Activated naive CD4-positive, alpha-beta T cell treated with anti-CD3 and anti-CD28 coated beads, Interleukin-2, amount 10 ng/mL, durations not matched to agents 7 days and 5 days (primary cell): ENCODE measurements at regions not wholly inside any gene's neighbourhood (a gene's known extent, or its start where the extent isn't known, plus 50 kb on each side); places are given as distances from the start of the nearest gene placed in this dataset.
"Not testable (repeated sequence)": the region's sequence is repeated elsewhere in the genome, so short reads cannot be mapped to it uniquely, and the experiment has no call there.

Source experiments
- CTCF ChIA-PET: fragments of 350-600 bp; sonication (Branson Sonifier 250); formaldehyde crosslinking; loops from one replicate; lab custom pipeline; 2021; ENCODE audit warnings: antibody characterized with exemption; lab: Charles Lee
- DNase-seq: peaks from one replicate; pipeline ENCODE4 v3.0.0-alpha.2; 2020
- H3K27ac Mint-ChIP-seq: one replicate; pipeline ENCODE4 v1.8.0; 2021; ENCODE audit warnings: mild to moderate bottlenecking, moderate library complexity, mixed read lengths
- H3K27me3 Mint-ChIP-seq: one replicate; pipeline ENCODE4 v1.8.0; 2021; ENCODE audit warnings: mild to moderate bottlenecking, mixed read lengths
- H3K36me3 Mint-ChIP-seq: one replicate; pipeline ENCODE4 v1.8.0; 2021; ENCODE audit warnings: mixed read lengths
- H3K4me1 Mint-ChIP-seq: one replicate; pipeline ENCODE4 v1.8.0; 2021; ENCODE audit warnings: mixed read lengths
- H3K4me3 Mint-ChIP-seq: one replicate; pipeline ENCODE4 v1.8.0; 2021; ENCODE audit warnings: mild to moderate bottlenecking, moderate library complexity, mixed read lengths
- H3K9me3 Mint-ChIP-seq: one replicate; pipeline ENCODE4 v1.8.0; 2021; ENCODE audit warnings: mixed read lengths

DNA sequence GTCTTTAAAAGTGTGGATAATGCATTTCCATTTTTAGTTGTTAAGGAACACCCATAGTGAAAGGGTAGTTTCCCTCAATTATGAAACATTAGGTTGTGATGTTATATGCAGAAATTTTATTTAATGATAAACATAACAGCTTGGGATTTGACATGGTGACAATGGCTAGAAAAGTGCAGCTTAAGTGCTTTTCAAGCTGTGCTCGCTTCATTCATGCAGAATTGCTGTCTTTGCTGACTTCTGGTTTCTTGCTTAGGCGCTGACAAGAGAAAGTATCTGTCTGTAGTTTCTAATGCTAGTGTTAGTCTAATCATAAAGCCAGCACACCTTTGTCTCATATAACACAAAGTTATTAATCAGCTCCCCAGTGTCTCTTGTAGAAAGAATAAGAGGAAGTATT, 170.0 kb downstream of the ARL5B start:
- H3K4me1 Mint-ChIP-seq = no peaks in the 10 kb centered on the region
- CTCF ChIA-PET = no interaction called here
- no peak overlapping the region for H3K4me3 Mint-ChIP-seq
- DNase-seq = no peak
- no peak overlapping the region for H3K27ac Mint-ChIP-seq
- no peaks in the 10 kb centered on the region for H3K27me3 Mint-ChIP-seq
- H3K36me3 Mint-ChIP-seq = no peaks in the 10 kb centered on the region
- peaks cover 1% of the 10 kb centered on the region for H3K9me3 Mint-ChIP-seq

- no peaks in the 10 kb centered on the region for H3K4me1 Mint-ChIP-seq
- CTCF ChIA-PET = no interaction called here
- no peaks in the 10 kb centered on the region for H3K27me3 Mint-ChIP-seq
- no peak overlapping the region for H3K27ac Mint-ChIP-seq
- no peak for DNase-seq
- no peak overlapping the region for H3K4me3 Mint-ChIP-seq
- H3K9me3 Mint-ChIP-seq = no peaks in the 10 kb centered on the region
- H3K36me3 Mint-ChIP-seq = no peaks in the 10 kb centered on the region
Observed at GRCh38 chr10:18830277-18830676, 171.0 kb downstream of the ARL5B start.

DNA sequence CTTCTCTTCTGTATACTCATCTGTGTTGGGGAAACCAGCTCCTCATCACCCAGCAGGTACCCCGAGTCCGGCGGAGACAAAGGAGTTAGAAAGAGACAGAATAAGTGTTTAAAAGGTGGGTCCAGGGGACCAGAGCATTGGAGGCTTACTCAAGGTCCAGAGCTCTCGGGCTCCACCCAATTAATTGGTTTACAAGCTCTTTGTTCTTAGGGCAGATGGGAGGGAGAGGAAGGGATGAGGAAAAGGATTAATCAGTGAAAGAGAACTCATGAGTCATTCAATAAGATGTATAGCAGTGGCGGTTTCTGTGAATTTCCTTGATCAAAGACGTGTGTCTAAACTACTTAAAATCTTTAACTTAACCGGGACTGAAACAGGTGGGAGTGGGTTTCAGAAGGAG, 192.0 kb upstream of the MALRD1 start:
- H3K27me3 Mint-ChIP-seq, DNase-seq, H3K4me3 Mint-ChIP-seq, H3K36me3 Mint-ChIP-seq, CTCF ChIA-PET, H3K27ac Mint-ChIP-seq, H3K9me3 Mint-ChIP-seq, H3K4me1 Mint-ChIP-seq: not testable (repeated sequence)

GRCh38 chr10:18859659-18860058, 188.9 kb upstream of the MALRD1 start:
- Mint-ChIP-seq H3K4me1 (no peaks in the 10 kb centered on the region), H3K36me3 (no peaks in the 10 kb centered on the region), H3K4me3 (no peak overlapping the region), H3K27me3 (no peaks in the 10 kb centered on the region), H3K9me3 (peaks cover 4% of the 10 kb centered on the region), H3K27ac (no peak overlapping the region)
- DNase-seq = no peak
- CTCF ChIA-PET = no interaction called here

GRCh38 chr10:18860186-18860585, 188.4 kb upstream of the MALRD1 start:
- no peaks in the 10 kb centered on the region for H3K27me3 Mint-ChIP-seq
- no peaks in the 10 kb centered on the region for H3K36me3 Mint-ChIP-seq
- CTCF ChIA-PET = no interaction called here
- H3K4me1 Mint-ChIP-seq = no peaks in the 10 kb centered on the region
- H3K9me3 Mint-ChIP-seq = peaks cover 4% of the 10 kb centered on the region
- DNase-seq = no peak
- no peak overlapping the region for H3K27ac Mint-ChIP-seq
- no peak overlapping the region for H3K4me3 Mint-ChIP-seq

GRCh38 chr10:18860631-18861240, 187.9 kb upstream of the MALRD1 start:
- Mint-ChIP-seq H3K9me3 (peaks cover 4% of the 10 kb centered on the region), H3K27ac (no peak overlapping the region), H3K4me3 (no peak overlapping the region), H3K4me1 (no peaks in the 10 kb centered on the region), H3K36me3 (no peaks in the 10 kb centered on the region), H3K27me3 (no peaks in the 10 kb centered on the region)
- no peak for DNase-seq
- CTCF ChIA-PET = no interaction called here

DNA sequence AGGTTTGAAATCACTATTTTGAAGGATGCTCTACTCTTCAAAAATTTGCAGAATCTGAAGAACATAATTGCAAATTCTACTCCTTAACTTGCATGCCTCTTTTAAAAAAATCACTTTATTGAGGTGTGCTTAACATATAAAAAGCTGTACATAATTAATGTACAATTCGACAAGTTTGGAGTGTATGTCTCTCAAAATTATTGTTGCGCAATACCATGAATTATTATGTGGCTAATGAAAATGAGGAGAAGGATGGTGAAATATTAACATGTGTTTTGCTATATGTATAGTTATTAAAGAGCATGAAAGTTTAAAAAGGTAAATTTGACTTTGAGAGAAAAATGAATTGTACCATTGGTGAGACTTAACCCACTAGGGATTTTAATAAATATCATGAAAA, 187.2 kb upstream of the MALRD1 start:
- Mint-ChIP-seq H3K27ac (no peak overlapping the region), H3K36me3 (no peaks in the 10 kb centered on the region), H3K4me1 (no peaks in the 10 kb centered on the region), H3K9me3 (peaks cover 4% of the 10 kb centered on the region), H3K27me3 (no peaks in the 10 kb centered on the region), H3K4me3 (no peak overlapping the region)
- no peak for DNase-seq
- CTCF ChIA-PET = no interaction called here

DNA sequence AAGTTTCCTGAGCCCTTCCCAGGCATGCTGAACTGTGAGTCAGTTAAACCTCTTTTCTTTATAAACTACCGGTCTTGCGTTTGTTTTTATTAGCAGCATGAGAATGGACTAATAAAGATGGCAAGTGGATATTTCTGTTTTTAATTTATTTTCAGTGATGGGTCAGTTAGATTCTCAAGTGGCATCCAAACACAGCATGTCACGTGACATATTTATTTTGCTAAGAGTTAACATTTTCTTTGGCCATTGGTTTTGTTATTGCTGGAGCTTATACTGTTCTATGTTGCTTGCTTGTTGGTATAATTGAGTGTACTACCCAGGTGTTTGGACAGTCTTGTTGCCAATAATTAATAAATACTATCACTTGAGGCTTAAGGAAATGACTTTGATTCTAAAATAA, 181.7 kb upstream of the MALRD1 start:
- Mint-ChIP-seq H3K27ac (no peak overlapping the region), H3K4me3 (no peak overlapping the region), H3K4me1 (no peaks in the 10 kb centered on the region), H3K36me3 (no peaks in the 10 kb centered on the region), H3K9me3 (peaks cover 7% of the 10 kb centered on the region), H3K27me3 (no peaks in the 10 kb centered on the region)
- DNase-seq = no peak
- CTCF ChIA-PET = no interaction called here

DNA sequence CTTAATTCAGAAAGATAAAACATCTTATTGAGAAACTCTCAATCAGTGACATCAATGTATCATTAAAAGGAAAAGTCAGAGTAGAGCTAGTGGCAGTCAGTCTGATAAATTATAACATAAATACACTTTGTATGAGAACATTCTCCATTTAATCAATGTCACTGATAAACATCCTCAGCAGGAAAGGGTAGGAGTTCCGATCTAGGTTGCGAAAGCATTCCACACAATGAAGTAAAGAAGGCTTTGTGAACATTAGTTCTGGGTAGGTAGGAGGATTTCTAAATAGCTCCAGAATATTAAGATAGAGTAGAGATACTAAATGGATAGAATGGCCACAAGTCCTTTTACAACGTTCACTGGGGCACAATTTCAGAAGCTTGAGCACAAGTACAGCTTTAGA, 179.7 kb upstream of the MALRD1 start:
- CTCF ChIA-PET = no interaction called here
- Mint-ChIP-seq H3K27ac (no peak overlapping the region), H3K4me3 (no peak overlapping the region), H3K36me3 (no peaks in the 10 kb centered on the region), H3K4me1 (no peaks in the 10 kb centered on the region), H3K9me3 (peaks cover 6% of the 10 kb centered on the region), H3K27me3 (no peaks in the 10 kb centered on the region)
- no peak for DNase-seq

GRCh38 chr10:18875477-18875876, 173.1 kb upstream of the MALRD1 start:
- H3K36me3 Mint-ChIP-seq = no peaks in the 10 kb centered on the region
- H3K4me1 Mint-ChIP-seq = no peaks in the 10 kb centered on the region
- no peak overlapping the region for H3K4me3 Mint-ChIP-seq
- CTCF ChIA-PET = no interaction called here
- H3K9me3 Mint-ChIP-seq = peaks cover 6% of the 10 kb centered on the region
- DNase-seq = no peak
- H3K27me3 Mint-ChIP-seq = no peaks in the 10 kb centered on the region
- no peak overlapping the region for H3K27ac Mint-ChIP-seq

DNA sequence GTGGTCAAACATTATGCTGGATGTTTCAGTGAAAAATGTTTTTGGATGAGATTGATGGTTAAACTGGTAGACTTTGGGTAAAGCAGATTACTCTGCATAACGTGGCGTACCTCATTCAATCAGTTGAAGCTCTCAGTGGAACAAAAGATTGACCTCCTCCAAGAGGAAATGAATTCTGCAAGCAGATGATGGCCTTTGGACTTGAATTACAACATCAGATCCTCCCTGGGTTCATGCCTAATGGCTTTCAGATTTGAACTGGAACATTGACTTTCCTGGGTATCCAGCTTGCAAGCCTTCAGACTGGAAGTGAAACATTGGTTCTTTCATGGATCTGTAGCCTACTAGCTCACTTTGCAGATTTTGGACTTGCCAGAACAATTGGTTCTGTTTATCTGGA, 169.3 kb upstream of the MALRD1 start:
- Mint-ChIP-seq H3K4me3 (no peak overlapping the region), H3K9me3 (peaks cover 2% of the 10 kb centered on the region), H3K27me3 (no peaks in the 10 kb centered on the region), H3K27ac (no peak overlapping the region), H3K4me1 (no peaks in the 10 kb centered on the region), H3K36me3 (no peaks in the 10 kb centered on the region)
- CTCF ChIA-PET = no interaction called here
- no peak for DNase-seq

GRCh38 chr10:18880530-18880929, 168.1 kb upstream of the MALRD1 start:
- no peak for DNase-seq
- H3K27me3 Mint-ChIP-seq = no peaks in the 10 kb centered on the region
- H3K4me3 Mint-ChIP-seq = no peak overlapping the region
- no peaks in the 10 kb centered on the region for H3K4me1 Mint-ChIP-seq
- no peaks in the 10 kb centered on the region for H3K36me3 Mint-ChIP-seq
- no peak overlapping the region for H3K27ac Mint-ChIP-seq
- CTCF ChIA-PET = no interaction called here
- peaks cover 1% of the 10 kb centered on the region for H3K9me3 Mint-ChIP-seq

GRCh38 chr10:18886102-18886501, 162.5 kb upstream of the MALRD1 start:
- CTCF ChIA-PET = no interaction called here
- DNase-seq = no peak
- peaks cover 1% of the 10 kb centered on the region for H3K9me3 Mint-ChIP-seq

GRCh38 chr10:18906636-18907035, 142.0 kb upstream of the MALRD1 start:
- CTCF ChIA-PET = interaction anchor here (0.7 kb wide), 1 partner anchor 991 kb away, joined by 3 read pairs; no protein-coding TSS in a partner anchor
- DNase-seq = no peak
- no peaks in the 10 kb centered on the region for H3K9me3 Mint-ChIP-seq
- no peaks in the 10 kb centered on the region for H3K27me3 Mint-ChIP-seq
- no peaks in the 10 kb centered on the region for H3K36me3 Mint-ChIP-seq
- no peak overlapping the region for H3K4me3 Mint-ChIP-seq
- no peaks in the 10 kb centered on the region for H3K4me1 Mint-ChIP-seq
- H3K27ac Mint-ChIP-seq = no peak overlapping the region

More at GRCh38 chr10:18886102-18886501, 162.5 kb upstream of the MALRD1 start:
- no peak overlapping the region for H3K27ac Mint-ChIP-seq
- H3K4me1 Mint-ChIP-seq = no peaks in the 10 kb centered on the region
- no peaks in the 10 kb centered on the region for H3K27me3 Mint-ChIP-seq
- H3K4me3 Mint-ChIP-seq = no peak overlapping the region
- H3K36me3 Mint-ChIP-seq = no peaks in the 10 kb centered on the region

- H3K9me3 Mint-ChIP-seq, H3K27ac Mint-ChIP-seq, H3K4me1 Mint-ChIP-seq, DNase-seq, H3K27me3 Mint-ChIP-seq, H3K4me3 Mint-ChIP-seq, CTCF ChIA-PET, H3K36me3 Mint-ChIP-seq: not testable (repeated sequence)
Observed at GRCh38 chr10:18917431-18917830, 131.2 kb upstream of the MALRD1 start.

DNA sequence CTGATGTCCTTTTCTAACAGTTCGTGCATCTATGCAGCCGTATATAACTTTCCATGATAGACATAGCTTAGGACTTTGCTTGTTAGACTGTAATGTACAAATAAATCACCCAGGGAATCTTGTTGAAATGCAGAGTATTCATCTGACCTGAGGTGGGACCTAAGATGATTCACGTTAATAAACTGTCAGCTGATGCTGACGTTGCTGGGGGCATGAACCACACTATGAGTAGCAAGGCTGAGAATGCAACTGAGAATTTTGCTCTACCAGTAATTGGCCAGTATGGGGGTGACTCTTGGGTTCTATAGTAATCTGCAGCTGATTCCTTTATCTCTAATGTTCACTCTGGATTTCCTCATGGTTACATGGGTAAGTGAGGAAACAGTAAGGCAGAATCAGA, 130.1 kb upstream of the MALRD1 start:
- CTCF ChIA-PET = no interaction called here

More for the DNA sequence above, 130.1 kb upstream of the MALRD1 start:
- no peaks in the 10 kb centered on the region for H3K36me3 Mint-ChIP-seq
- no peaks in the 10 kb centered on the region for H3K27me3 Mint-ChIP-seq
- H3K4me3 Mint-ChIP-seq = no peak overlapping the region
- peaks cover 2% of the 10 kb centered on the region for H3K9me3 Mint-ChIP-seq
- no peak overlapping the region for H3K27ac Mint-ChIP-seq
- no peaks in the 10 kb centered on the region for H3K4me1 Mint-ChIP-seq
- DNase-seq = no peak
